GM23338 (cell line): ENCODE measurements at regions not wholly inside any gene's neighbourhood (a gene's known extent, or its start where the extent isn't known, plus 50 kb on each side); places are given as distances from the start of the nearest gene placed in this dataset.

Experiments
- ATAC-seq: fragments of 200-7000 bp; cut with Tn5 transposase; 3 replicates; pipeline ENCODE4 v1.9.1; 2020
- DNase-seq: peaks from one replicate; pipeline ENCODE4 v3.0.0-alpha.2; 2015; ENCODE audit warnings: low spot score
- H2AFZ ChIP-seq: fragments of 200-600 bp; sonication (generic); 2 replicates; pipeline ENCODE4 v1.8.0; 2016; ENCODE audit warnings: antibody characterized with exemption, mild to moderate bottlenecking, moderate library complexity
- H3F3A ChIP-seq: fragments of 200-600 bp; sonication (generic); replicated peaks from 2 replicates; pipeline ENCODE4 v1.8.0; 2017; ENCODE audit warnings: antibody characterized with exemption, mixed run types, low read depth
- H3K27ac ChIP-seq: fragments of 200-600 bp; sonication (generic); 2 replicates; pipeline ENCODE4 v1.6.1; 2016; ENCODE audit warnings: low read depth
- H3K27me3 ChIP-seq: fragments of 200-600 bp; sonication (generic); 2 replicates; pipeline ENCODE4 v1.8.0; 2016; ENCODE audit warnings: mild to moderate bottlenecking, mixed run types, moderate library complexity; ENCODE audit not compliant: insufficient read depth
- H3K36me3 ChIP-seq: fragments of 200-600 bp; sonication (generic); 2 replicates; pipeline ENCODE4 v1.8.0; 2016; ENCODE audit warnings: mild to moderate bottlenecking; ENCODE audit not compliant: insufficient read depth
- H3K4me1 ChIP-seq: fragments of 200-600 bp; sonication (generic); 2 replicates; pipeline ENCODE4 v1.8.0; 2016; ENCODE audit warnings: mild to moderate bottlenecking, moderate library complexity; ENCODE audit not compliant: insufficient read depth
- H3K4me2 ChIP-seq: fragments of 200-600 bp; sonication (generic); 2 replicates; pipeline ENCODE4 v1.7.1; 2017; ENCODE audit warnings: mixed run types
- H3K4me3 ChIP-seq: fragments of 200-600 bp; sonication (generic); 2 replicates; pipeline ENCODE4 v1.6.1; 2016; ENCODE audit warnings: mixed run types
- H3K79me2 ChIP-seq: fragments of 200-600 bp; sonication (generic); replicated peaks from 2 replicates; pipeline ENCODE4 v1.8.0; 2017; ENCODE audit warnings: mild to moderate bottlenecking; ENCODE audit not compliant: insufficient read depth
- H3K9me2 ChIP-seq: fragments of 200-600 bp; sonication (generic); 2 replicates; pipeline ENCODE4 v1.8.0; 2017; ENCODE audit not compliant: insufficient read depth
- H4K20me1 ChIP-seq: fragments of 200-600 bp; sonication (generic); replicated peaks from 2 replicates; pipeline ENCODE4 v1.8.0; 2017; ENCODE audit warnings: mild to moderate bottlenecking; ENCODE audit not compliant: insufficient read depth
- H3K27ac Mint-ChIP-seq: 2 replicates; pipeline ENCODE4 v1.8.0; 2020; ENCODE audit warnings: inconsistent platforms, mild to moderate bottlenecking, moderate library complexity, mixed read lengths
- H3K27me3 Mint-ChIP-seq: 3 replicates; pipeline ENCODE4 v1.8.0; 2022; ENCODE audit warnings: low read depth, mild to moderate bottlenecking, moderate library complexity, mixed read lengths, inconsistent platforms; ENCODE audit not compliant: insufficient read depth, poor library complexity
- H3K36me3 Mint-ChIP-seq: 3 replicates; pipeline ENCODE4 v1.8.0; 2021; ENCODE audit warnings: low read depth, mild to moderate bottlenecking, inconsistent platforms, moderate library complexity, mixed read lengths
- H3K4me1 Mint-ChIP-seq: 3 replicates; pipeline ENCODE4 v1.8.0; 2020; ENCODE audit warnings: mild to moderate bottlenecking, inconsistent platforms, mixed read lengths
- H3K4me3 Mint-ChIP-seq: 3 replicates; pipeline ENCODE4 v1.8.0; 2021; ENCODE audit warnings: moderate library complexity, mild to moderate bottlenecking, inconsistent platforms, mixed read lengths
- H3K9me3 Mint-ChIP-seq: 3 replicates; pipeline ENCODE4 v1.8.0; 2020; ENCODE audit warnings: moderate library complexity, mild to moderate bottlenecking, inconsistent platforms, mixed read lengths
- CREB1 ChIP-seq: fragments of 250-450 bp; sonication (Bioruptor Pico); IDR thresholded peaks from 2 replicates; pipeline ENCODE4 v1.5.0; 2020; ENCODE audit warnings: low read depth, mild to moderate bottlenecking, moderate library complexity
- EZH2 ChIP-seq: fragments of 200-600 bp; sonication (generic); IDR thresholded peaks from one replicate; pipeline ENCODE4 v1.8.0; 2017; ENCODE audit warnings: antibody characterized with exemption, mild to moderate bottlenecking, low read depth; ENCODE audit not compliant: unreplicated experiment
- EZH2phosphoT487 ChIP-seq: fragments of 200-600 bp; sonication (generic); IDR thresholded peaks from one replicate; pipeline ENCODE4 v1.8.1; 2018; ENCODE audit warnings: antibody characterized with exemption; ENCODE audit not compliant: unreplicated experiment
- JUNB ChIP-seq: IDR thresholded peaks from one replicate; pipeline ENCODE4 v1.6.1; 2016; ENCODE audit warnings: antibody characterized with exemption; ENCODE audit not compliant: unreplicated experiment
- POLR2AphosphoS5 ChIP-seq: IDR thresholded peaks from 2 replicates; pipeline ENCODE4 v1.6.1; 2016; ENCODE audit warnings: antibody characterized with exemption, low read depth
- STAT1 ChIP-seq: IDR thresholded peaks from one replicate; pipeline ENCODE4 v1.6.1; 2016; ENCODE audit warnings: antibody characterized with exemption; ENCODE audit not compliant: unreplicated experiment
- ZNF114 ChIP-seq: fragments of 250-450 bp; sonication (Bioruptor Pico); IDR thresholded peaks from 2 replicates; pipeline ENCODE4 v1.5.0; 2020; ENCODE audit warnings: mild to moderate bottlenecking, moderate library complexity
- ZNF331 ChIP-seq: fragments of 250-450 bp; sonication (Bioruptor Pico); IDR thresholded peaks from 2 replicates; pipeline ENCODE4 v1.5.0; 2020; ENCODE audit warnings: low read depth, mild to moderate bottlenecking, moderate library complexity
- ZNF462 ChIP-seq: fragments of 250-450 bp; sonication (Bioruptor Pico); IDR thresholded peaks from 2 replicates; pipeline ENCODE4 v1.5.0; 2020; ENCODE audit warnings: mild to moderate bottlenecking, moderate library complexity
- TF ChIP-seq, protein P1 (sequence below): IDR thresholded peaks from 2 replicates; pipeline ENCODE4 v1.6.1; 2016; ENCODE audit warnings: antibody characterized with exemption

DNA sequence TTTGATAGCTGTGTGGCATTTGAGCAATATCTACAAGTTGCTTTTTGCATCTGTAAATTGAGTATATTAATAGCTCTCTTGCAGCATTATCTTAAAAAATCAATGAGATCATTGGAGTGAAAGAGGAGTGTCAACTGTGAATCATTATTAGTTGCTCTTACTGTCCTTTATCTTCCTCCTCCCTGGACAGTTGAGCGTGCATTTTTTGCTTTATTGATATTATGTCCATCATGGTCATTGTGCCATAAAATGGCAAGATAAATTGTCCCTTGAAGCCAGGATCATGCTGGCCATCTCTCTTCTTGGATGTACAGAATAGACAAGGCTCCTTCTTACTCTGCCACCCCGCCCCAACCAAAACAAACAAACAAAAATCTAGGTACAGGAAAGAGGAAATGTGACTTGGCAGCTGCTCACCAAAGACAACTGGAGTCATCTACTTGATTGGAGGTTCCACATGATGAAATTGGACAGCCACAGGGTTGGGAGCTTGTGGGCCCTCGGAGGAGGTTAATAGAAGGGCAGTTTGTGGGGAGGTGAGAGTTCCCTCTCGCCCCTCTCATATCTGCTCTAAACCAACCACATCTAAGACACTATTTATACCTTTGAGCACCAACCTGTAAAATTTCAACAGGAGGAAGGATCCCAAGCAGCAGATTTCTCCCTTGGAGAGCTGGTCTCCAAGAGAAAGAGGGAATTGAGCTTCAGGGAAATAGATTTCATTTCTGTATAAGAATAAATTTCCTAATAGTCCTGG, 252.7 kb downstream of the SKIDA1 start (continued):
- TF ChIP-seq CREB1 (no peak), ZNF331 (CRISPR knock-in tag) (no peak), ZNF462 (CRISPR knock-in tag) (no peak), STAT1 (no peak)

- Mint-ChIP-seq H3K27ac (no peak overlapping the region), H3K4me1 (peaks cover 6% of the 10 kb centered on the region; the same call in 1 of the 3 replicates), H3K9me3 (peaks cover 11% of the 10 kb centered on the region), H3K4me3 (no peak overlapping the region), H3K36me3 (peaks cover 25% of the 10 kb centered on the region), H3K27me3 (peaks cover 11% of the 10 kb centered on the region)
- no peak overlapping the region for H3K4me2 ChIP-seq
- H3K27ac ChIP-seq, result no peak overlapping the region
- no peak for DNase-seq
- no peak overlapping the region for H3K4me3 ChIP-seq
- H3K9me2 ChIP-seq, result no peaks in the 10 kb centered on the region
- no peaks in the 10 kb centered on the region for H3K79me2 ChIP-seq
- H3K36me3 ChIP-seq, result no peaks in the 10 kb centered on the region
- H3K4me1 ChIP-seq, result no peaks in the 10 kb centered on the region
- H3K27me3 ChIP-seq, result no peaks in the 10 kb centered on the region
- no peak for ATAC-seq
- no peaks in the 10 kb centered on the region for H4K20me1 ChIP-seq
- no peak overlapping the region for H2AFZ ChIP-seq
- no peaks in the 10 kb centered on the region; the same call in 1 of the 2 replicates for H3F3A ChIP-seq
- no peak for TF ChIP-seq STAT1
- TF ChIP-seq CREB1, result no peak
- no peak for TF ChIP-seq ZNF114 (CRISPR knock-in tag)
- no peak for TF ChIP-seq JUNB
- no peak for TF ChIP-seq EZH2phosphoT487
- no peak for TF ChIP-seq EZH2
- TF ChIP-seq, protein P1, sequence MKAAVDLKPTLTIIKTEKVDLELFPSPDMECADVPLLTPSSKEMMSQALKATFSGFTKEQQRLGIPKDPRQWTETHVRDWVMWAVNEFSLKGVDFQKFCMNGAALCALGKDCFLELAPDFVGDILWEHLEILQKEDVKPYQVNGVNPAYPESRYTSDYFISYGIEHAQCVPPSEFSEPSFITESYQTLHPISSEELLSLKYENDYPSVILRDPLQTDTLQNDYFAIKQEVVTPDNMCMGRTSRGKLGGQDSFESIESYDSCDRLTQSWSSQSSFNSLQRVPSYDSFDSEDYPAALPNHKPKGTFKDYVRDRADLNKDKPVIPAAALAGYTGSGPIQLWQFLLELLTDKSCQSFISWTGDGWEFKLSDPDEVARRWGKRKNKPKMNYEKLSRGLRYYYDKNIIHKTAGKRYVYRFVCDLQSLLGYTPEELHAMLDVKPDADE, result no peak
- no peak for TF ChIP-seq POLR2AphosphoS5
Measured at GRCh38 chr10:21270976-21271375, 254.5 kb downstream of the SKIDA1 start.
